H9 (cell line): ENCODE measurements at regions not wholly inside any gene's neighbourhood (a gene's known extent, or its start where the extent isn't known, plus 50 kb on each side); places are given as distances from the start of the nearest gene placed in this dataset.
"Not testable (repeated sequence)": the region's sequence is repeated elsewhere in the genome, so short reads cannot be mapped to it uniquely, and the experiment has no call there.

Source experiments
- DNase-seq: peaks from one replicate; pipeline ENCODE4 v3.0.0-alpha.2; 2017
- H2AFZ ChIP-seq: one replicate; pipeline ENCODE4 v1.6.1; 2013; ENCODE audit warnings: mild to moderate bottlenecking, low read length, control low read depth, moderate library complexity
- H2AK5ac ChIP-seq: 2 replicates; pipeline ENCODE4 v1.6.1; 2013; ENCODE audit warnings: low read length, control low read depth, mixed read lengths; ENCODE audit not compliant: insufficient read length
- H2BK120ac ChIP-seq: one replicate; pipeline ENCODE4 v1.6.1; 2013; ENCODE audit warnings: low read depth, mild to moderate bottlenecking, low read length, control low read depth, inconsistent platforms; ENCODE audit not compliant: poor library complexity, severe bottlenecking
- H2BK12ac ChIP-seq: 2 replicates; pipeline ENCODE4 v1.6.1; 2013; ENCODE audit warnings: low read length, control low read depth, mixed read lengths, low read depth; ENCODE audit not compliant: insufficient read length
- H2BK15ac ChIP-seq: 2 replicates; pipeline ENCODE4 v1.6.1; 2013; ENCODE audit warnings: low read depth, low read length, control low read depth
- H2BK20ac ChIP-seq: one replicate; pipeline ENCODE4 v1.6.1; 2013; ENCODE audit warnings: low read depth, mild to moderate bottlenecking, low read length, control low read depth, inconsistent platforms; ENCODE audit not compliant: poor library complexity, severe bottlenecking
- H2BK5ac ChIP-seq: 2 replicates; pipeline ENCODE4 v1.6.1; 2013; ENCODE audit warnings: low read length, control low read depth, mixed read lengths; ENCODE audit not compliant: insufficient read length
- H3K14ac ChIP-seq: 2 replicates; pipeline ENCODE4 v1.6.1; 2013; ENCODE audit warnings: low read length, control low read depth; ENCODE audit not compliant: insufficient read depth
- H3K18ac ChIP-seq: 2 replicates; pipeline ENCODE4 v1.6.1; 2013; ENCODE audit warnings: low read depth, mild to moderate bottlenecking, mixed read lengths, low read length, control low read depth; ENCODE audit not compliant: insufficient read length
- H3K23ac ChIP-seq: 2 replicates; pipeline ENCODE4 v1.6.1; 2013; ENCODE audit warnings: low read length, control low read depth, mixed read lengths, low read depth; ENCODE audit not compliant: insufficient read length
- H3K23me2 ChIP-seq: 2 replicates; pipeline ENCODE4 v1.6.1; 2013; ENCODE audit warnings: low read depth, mild to moderate bottlenecking, mixed read lengths, low read length, control low read depth; ENCODE audit not compliant: insufficient read length, poor library complexity, severe bottlenecking
- H3K27ac ChIP-seq: 2 replicates; pipeline ENCODE4 v1.5.1; 2013; ENCODE audit warnings: low read length, control low read depth, mixed read lengths, low read depth; ENCODE audit not compliant: insufficient read length
- H3K27me3 ChIP-seq: 2 replicates; pipeline ENCODE4 v1.6.1; 2013; ENCODE audit warnings: low read length, control low read depth, inconsistent platforms; ENCODE audit not compliant: insufficient read depth
- H3K4ac ChIP-seq: 2 replicates; pipeline ENCODE4 v1.6.1; 2013; ENCODE audit warnings: low read depth, mild to moderate bottlenecking, control low read depth, inconsistent platforms, low read length, moderate library complexity
- H3K4me1 ChIP-seq: 2 replicates; pipeline ENCODE4 v1.6.1; 2013; ENCODE audit warnings: low read length, control low read depth, inconsistent platforms; ENCODE audit not compliant: insufficient read depth
- H3K4me2 ChIP-seq: 2 replicates; pipeline ENCODE4 v1.6.1; 2013; ENCODE audit warnings: low read length, control low read depth, mixed read lengths; ENCODE audit not compliant: insufficient read length, insufficient read depth
- H3K56ac ChIP-seq: 2 replicates; pipeline ENCODE4 v1.6.1; 2013; ENCODE audit warnings: low read depth, mild to moderate bottlenecking, mixed read lengths, low read length, control low read depth; ENCODE audit not compliant: insufficient read length
- H3K79me1 ChIP-seq: 2 replicates; pipeline ENCODE4 v1.6.1; 2013; ENCODE audit warnings: low read depth, mild to moderate bottlenecking, moderate library complexity, low read length, control low read depth, inconsistent platforms; ENCODE audit not compliant: insufficient read depth, poor library complexity, severe bottlenecking
- H3K79me2 ChIP-seq: 2 replicates; pipeline ENCODE4 v1.6.1; 2013; ENCODE audit warnings: low read length, control low read depth, inconsistent platforms; ENCODE audit not compliant: insufficient read depth
- H3K9ac ChIP-seq: 2 replicates; pipeline ENCODE4 v1.6.1; 2013; ENCODE audit warnings: low read length, control low read depth, mixed read lengths; ENCODE audit not compliant: insufficient read length; ENCODE audit errors: extremely low read depth
- H3K9me3 ChIP-seq: one replicate; pipeline ENCODE4 v1.6.1; 2013; ENCODE audit warnings: low read depth, low read length, inconsistent platforms; ENCODE audit not compliant: control insufficient read depth
- H3T11ph ChIP-seq: one replicate; pipeline ENCODE4 v1.6.1; 2013; ENCODE audit warnings: mild to moderate bottlenecking, low read length, control low read depth, inconsistent platforms
- H4K20me1 ChIP-seq: one replicate; pipeline ENCODE4 v1.6.1; 2013; ENCODE audit not compliant: control insufficient read depth, insufficient read length, insufficient read depth
- H4K5ac ChIP-seq: 2 replicates; pipeline ENCODE4 v1.6.1; 2013; ENCODE audit warnings: low read depth, mild to moderate bottlenecking, mixed read lengths, low read length, control low read depth; ENCODE audit not compliant: insufficient read length
- H4K8ac ChIP-seq: replicated peaks from 2 replicates; pipeline ENCODE4 v1.6.1; 2013; ENCODE audit warnings: low read length, control low read depth, mixed read lengths, low read depth; ENCODE audit not compliant: insufficient read length
- H4K91ac ChIP-seq: 2 replicates; pipeline ENCODE4 v1.6.1; 2013; ENCODE audit warnings: low read depth, mild to moderate bottlenecking, moderate library complexity, mixed read lengths, low read length, control low read depth; ENCODE audit not compliant: insufficient read length
- H3K27ac Mint-ChIP-seq, 3 experiments: 2 replicates in 2 of 3; 3 replicates in 1 of 3; pipeline ENCODE4 v1.8.0; 2020 to 2021; ENCODE audit warnings: mixed read lengths in 3 of 3, mild to moderate bottlenecking in 1 of 3, moderate library complexity in 1 of 3
- H3K27me3 Mint-ChIP-seq: 2 replicates; pipeline ENCODE4 v1.8.0; 2021; ENCODE audit warnings: low read depth, mild to moderate bottlenecking, moderate library complexity, mixed read lengths
- H3K36me3 Mint-ChIP-seq, 3 experiments: 2 replicates in 2 of 3; 3 replicates in 1 of 3; pipeline ENCODE4 v1.8.0; 2020 to 2021; ENCODE audit warnings: low read depth in 3 of 3, mixed read lengths in 3 of 3; ENCODE audit not compliant: insufficient read depth in 1 of 3
- H3K4me1 Mint-ChIP-seq, 2 experiments: 2 replicates each; pipeline ENCODE4 v1.8.0; 2020; ENCODE audit warnings: mixed read lengths in 2 of 2
- H3K4me3 Mint-ChIP-seq, 2 experiments: 2 replicates in 1 of 2; 3 replicates in 1 of 2; pipeline ENCODE4 v1.8.0; 2020 to 2021; ENCODE audit warnings: mild to moderate bottlenecking in 2 of 2, mixed read lengths in 2 of 2, moderate library complexity in 1 of 2
- H3K9me3 Mint-ChIP-seq, 2 experiments: 2 replicates in 1 of 2; 3 replicates in 1 of 2; pipeline ENCODE4 v1.8.0; 2020; ENCODE audit warnings: mild to moderate bottlenecking in 2 of 2, mixed read lengths in 2 of 2, moderate library complexity in 1 of 2
- WGBS: extraction: QIAGEN DNeasy Blood & Tissue Kit; methylation state at CpG from one replicate; pipeline ENCODE4 v1.1.7; 2013; ENCODE audit warnings: missing lambda C conversion rate, low lambda C conversion rate, mixed read lengths; ENCODE audit not compliant: insufficient read length; ENCODE audit errors: extremely low coverage; 5-methylcytosine and 5-hydroxymethylcytosine counted together

- not testable (repeated sequence) for H2BK5ac ChIP-seq, H2BK120ac ChIP-seq, H4K5ac ChIP-seq, H3K4ac ChIP-seq, H4K91ac ChIP-seq, H2BK12ac ChIP-seq, DNase-seq, H3K79me2 ChIP-seq, H3K9ac ChIP-seq, H3T11ph ChIP-seq, H3K79me1 ChIP-seq, H3K27ac Mint-ChIP-seq, H3K23ac ChIP-seq, H3K4me3 Mint-ChIP-seq, H2AFZ ChIP-seq, H2BK20ac ChIP-seq, H3K18ac ChIP-seq, H3K27me3 Mint-ChIP-seq, H3K23me2 ChIP-seq, H4K8ac ChIP-seq, H3K4me1 ChIP-seq, H3K14ac ChIP-seq, H3K27me3 ChIP-seq, H3K4me2 ChIP-seq, H3K4me1 Mint-ChIP-seq, H2AK5ac ChIP-seq, H3K27ac ChIP-seq, H3K9me3 ChIP-seq, H3K56ac ChIP-seq, H4K20me1 ChIP-seq, H2BK15ac ChIP-seq
- peaks cover 19 to 20% of the 10 kb centered on the region in 2 experiments for H3K9me3 Mint-ChIP-seq
- no CpG with 5 or more reads among the region's 5 CpGs for WGBS
- peaks cover 8 to 19% (median 14%) of the 10 kb centered on the region in 3 experiments for H3K36me3 Mint-ChIP-seq
These were observed 942.0 kb upstream of the ROBO1 start for GRCh38 chr3:80709597-80710322.
